Immature natural killer cell (primary cell): ENCODE measurements at regions not wholly inside any gene's neighbourhood (a gene's known extent, or its start where the extent isn't known, plus 50 kb on each side); places are given as distances from the start of the nearest gene placed in this dataset.

Experiments
- DNase-seq, 3 donors: peaks; one replicate each; pipeline ENCODE4 v3.0.0; 2022; ENCODE audit warnings: mixed read lengths in 1 of 3
- H3K27ac Mint-ChIP-seq, 6 donors: one replicate each; pipeline ENCODE4 v1.8.0; 2020; ENCODE audit warnings: mixed read lengths in 6 of 6, mild to moderate bottlenecking in 5 of 6, inconsistent platforms in 4 of 6, moderate library complexity in 3 of 6
- H3K27me3 Mint-ChIP-seq, 3 donors: one replicate each; pipeline ENCODE4 v1.8.0; 2020 to 2021; ENCODE audit warnings: low read depth in 3 of 3, mild to moderate bottlenecking in 3 of 3, mixed read lengths in 3 of 3, moderate library complexity in 3 of 3, inconsistent platforms in 1 of 3
- H3K36me3 Mint-ChIP-seq, 3 donors: one replicate each; pipeline ENCODE4 v1.8.0; 2020; ENCODE audit warnings: mixed read lengths in 3 of 3, inconsistent platforms in 2 of 3, mild to moderate bottlenecking in 2 of 3
- H3K4me1 Mint-ChIP-seq, 2 donors: one replicate each; pipeline ENCODE4 v1.8.0; 2020; ENCODE audit warnings: inconsistent platforms in 2 of 2, mild to moderate bottlenecking in 2 of 2, mixed read lengths in 2 of 2, moderate library complexity in 1 of 2
- H3K4me3 Mint-ChIP-seq, 5 donors: one replicate each; pipeline ENCODE4 v1.8.0; 2020; ENCODE audit warnings: mild to moderate bottlenecking in 5 of 5, mixed read lengths in 5 of 5, inconsistent platforms in 3 of 5, moderate library complexity in 3 of 5
- H3K9me3 Mint-ChIP-seq, 6 donors: one replicate each; pipeline ENCODE4 v1.8.0; 2020; ENCODE audit warnings: mild to moderate bottlenecking in 6 of 6, mixed read lengths in 6 of 6, inconsistent platforms in 4 of 6, moderate library complexity in 3 of 6

- H3K4me3 Mint-ChIP-seq, result no peak overlapping the region
- H3K27me3 Mint-ChIP-seq, result peaks cover 0 to 6% (median 0%) of the 10 kb centered on the region in 3 donors
- DNase-seq, result no peak
- H3K9me3 Mint-ChIP-seq, result no peaks in the 10 kb centered on the region
- H3K27ac Mint-ChIP-seq, result no peak overlapping the region
- H3K4me1 Mint-ChIP-seq, result no peaks in the 10 kb centered on the region
- no peaks in the 10 kb centered on the region for H3K36me3 Mint-ChIP-seq
These were observed 88.5 kb upstream of the DAB2 start for GRCh38 chr5:39513236-39513635.

- Mint-ChIP-seq H3K4me1 (no peaks in the 10 kb centered on the region), H3K27me3 (peaks cover 2 to 7% (median 3%) of the 10 kb centered on the region in 3 donors), H3K36me3 (no peaks in the 10 kb centered on the region), H3K27ac (no peak overlapping the region), H3K9me3 (no peaks in the 10 kb centered on the region), H3K4me3 (no peak overlapping the region)
- DNase-seq, result no peak
These were observed 81.4 kb upstream of the DAB2 start for GRCh38 chr5:39506211-39506610.

GRCh38 chr5:39505791-39506190 is 81.0 kb upstream of the DAB2 start:
- Mint-ChIP-seq H3K27ac (no peak overlapping the region), H3K9me3 (no peaks in the 10 kb centered on the region), H3K36me3 (no peaks in the 10 kb centered on the region), H3K4me3 (no peak overlapping the region), H3K4me1 (no peaks in the 10 kb centered on the region), H3K27me3 (peaks cover 2 to 7% (median 3%) of the 10 kb centered on the region in 3 donors)
- no peak for DNase-seq

- Mint-ChIP-seq H3K27ac (peak overlapping the region in 1 of 6 donors; percentile 59), H3K4me1 (no peaks in the 10 kb centered on the region), H3K4me3 (no peak overlapping the region), H3K9me3 (no peaks in the 10 kb centered on the region), H3K36me3 (no peaks in the 10 kb centered on the region), H3K27me3 (peaks cover 2 to 4% (median 3%) of the 10 kb centered on the region in 3 donors)
- no peak for DNase-seq
These were observed 80.6 kb upstream of the DAB2 start for GRCh38 chr5:39505363-39505762.

GRCh38 chr5:39503155-39503554 is 78.4 kb upstream of the DAB2 start:
- H3K9me3 Mint-ChIP-seq, result no peaks in the 10 kb centered on the region
- H3K4me1 Mint-ChIP-seq, result no peaks in the 10 kb centered on the region
- H3K27ac Mint-ChIP-seq, result no peak overlapping the region
- H3K36me3 Mint-ChIP-seq, result no peaks in the 10 kb centered on the region
- no peak overlapping the region for H3K4me3 Mint-ChIP-seq
- H3K27me3 Mint-ChIP-seq, result peaks cover 1 to 5% (median 2%) of the 10 kb centered on the region in 3 donors
- no peak for DNase-seq

- no peak overlapping the region for H3K27ac Mint-ChIP-seq
- H3K9me3 Mint-ChIP-seq, result no peaks in the 10 kb centered on the region
- H3K4me3 Mint-ChIP-seq, result no peak overlapping the region
- no peaks in the 10 kb centered on the region for H3K36me3 Mint-ChIP-seq
- no peak for DNase-seq
- H3K27me3 Mint-ChIP-seq, result peaks cover 1 to 5% (median 2%) of the 10 kb centered on the region in 3 donors
- H3K4me1 Mint-ChIP-seq, result no peaks in the 10 kb centered on the region
These were observed 77.9 kb upstream of the DAB2 start for GRCh38 chr5:39502704-39503103.

DNA sequence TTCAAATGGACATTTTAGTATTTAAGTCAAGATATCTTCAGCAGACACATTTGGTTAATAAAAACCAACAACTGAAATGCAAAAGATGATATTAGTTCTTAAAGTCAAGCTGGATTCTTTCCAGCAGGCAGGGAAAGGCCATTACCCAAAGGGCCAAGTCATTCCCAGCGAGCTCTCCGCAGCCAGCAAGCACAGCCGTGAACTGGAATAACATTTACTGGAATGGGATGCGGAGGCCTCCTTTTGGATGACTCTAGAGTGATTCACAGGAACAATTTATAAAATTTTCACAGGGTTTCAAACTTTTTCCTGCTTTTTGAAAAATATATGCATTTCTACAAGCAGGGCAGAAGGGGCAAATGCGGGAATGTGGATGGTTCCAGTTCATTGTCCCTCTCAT is 76.6 kb upstream of the DAB2 start:
- Mint-ChIP-seq H3K9me3 (no peaks in the 10 kb centered on the region), H3K27me3 (peaks cover 0 to 5% (median 2%) of the 10 kb centered on the region in 3 donors), H3K4me1 (no peaks in the 10 kb centered on the region), H3K27ac (no peak overlapping the region), H3K4me3 (no peak overlapping the region), H3K36me3 (no peaks in the 10 kb centered on the region)
- no peak for DNase-seq

GRCh38 chr5:39500551-39501175 is 75.9 kb upstream of the DAB2 start:
- Mint-ChIP-seq H3K27me3 (peaks cover 0 to 5% (median 2%) of the 10 kb centered on the region in 3 donors), H3K4me3 (no peak overlapping the region), H3K9me3 (no peaks in the 10 kb centered on the region), H3K4me1 (no peaks in the 10 kb centered on the region), H3K27ac (no peak overlapping the region), H3K36me3 (no peaks in the 10 kb centered on the region)
- DNase-seq, result no peak

DNA sequence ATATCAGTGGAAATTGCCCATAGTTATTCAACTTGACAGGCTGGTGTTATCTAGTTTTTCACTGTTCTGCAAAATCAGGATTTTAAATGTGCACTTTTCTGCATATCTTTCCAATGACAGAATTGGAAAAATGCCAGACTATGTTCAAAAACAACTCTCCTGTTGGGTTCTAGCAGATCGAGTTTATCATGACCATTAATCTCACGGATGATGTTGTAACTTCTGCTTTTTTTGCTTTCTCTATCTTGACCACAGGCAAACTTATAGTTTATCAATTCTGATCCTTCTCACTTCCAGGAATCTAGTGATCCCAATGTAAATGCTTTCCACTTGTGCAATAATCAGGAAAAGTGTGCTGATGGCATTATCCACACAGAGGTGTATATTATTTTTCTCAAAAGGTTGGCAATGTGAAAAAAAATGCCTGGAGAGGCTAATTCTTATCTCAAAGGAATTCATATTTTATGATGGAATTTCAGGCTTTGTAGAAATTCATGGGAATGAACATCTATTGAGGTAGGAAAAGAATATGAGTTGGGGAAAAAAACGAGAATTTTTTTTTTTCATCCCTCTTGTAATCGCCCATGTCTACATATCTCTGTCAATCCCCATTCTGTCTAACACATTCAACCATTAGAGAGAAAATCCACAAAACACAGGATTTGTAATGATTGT is 73.6 kb upstream of the DAB2 start:
- no peak overlapping the region for H3K27ac Mint-ChIP-seq
- H3K27me3 Mint-ChIP-seq, result peaks cover 0 to 2% (median 2%) of the 10 kb centered on the region in 3 donors

GRCh38 chr5:39497322-39497721 is 72.5 kb upstream of the DAB2 start:
- Mint-ChIP-seq H3K27me3 (peaks cover 0 to 2% (median 0%) of the 10 kb centered on the region in 3 donors), H3K4me3 (no peak overlapping the region), H3K4me1 (no peaks in the 10 kb centered on the region), H3K27ac (no peak overlapping the region), H3K36me3 (no peaks in the 10 kb centered on the region), H3K9me3 (peaks cover 0 to 2% (median 0%) of the 10 kb centered on the region in 6 donors)
- DNase-seq, result no peak

More for the DNA sequence above, 73.6 kb upstream of the DAB2 start:
- H3K36me3 Mint-ChIP-seq, result no peaks in the 10 kb centered on the region
- no peak for DNase-seq
- H3K4me3 Mint-ChIP-seq, result no peak overlapping the region
- H3K9me3 Mint-ChIP-seq, result peaks cover 0 to 2% (median 0%) of the 10 kb centered on the region in 6 donors
- H3K4me1 Mint-ChIP-seq, result no peaks in the 10 kb centered on the region

- H3K27me3 Mint-ChIP-seq, result peaks cover 0 to 2% (median 0%) of the 10 kb centered on the region in 3 donors
- peaks cover 2 to 13% (median 6%) of the 10 kb centered on the region in 3 donors for H3K36me3 Mint-ChIP-seq
- DNase-seq, result no peak
- no peaks in the 10 kb centered on the region for H3K4me1 Mint-ChIP-seq
- no peak overlapping the region for H3K4me3 Mint-ChIP-seq
- H3K27ac Mint-ChIP-seq, result no peak overlapping the region
- H3K9me3 Mint-ChIP-seq, result peaks cover 4 to 17% (median 13%) of the 10 kb centered on the region in 6 donors
These were observed 70.4 kb upstream of the DAB2 start for GRCh38 chr5:39495227-39495626.

- H3K27me3 Mint-ChIP-seq, result peaks cover 0 to 4% (median 0%) of the 10 kb centered on the region in 3 donors
- no peaks in the 10 kb centered on the region for H3K4me1 Mint-ChIP-seq
- no peak overlapping the region for H3K27ac Mint-ChIP-seq
- peaks cover 2 to 13% (median 9%) of the 10 kb centered on the region in 3 donors for H3K36me3 Mint-ChIP-seq
- peaks cover 7 to 24% (median 14%) of the 10 kb centered on the region in 6 donors for H3K9me3 Mint-ChIP-seq
- no peak overlapping the region for H3K4me3 Mint-ChIP-seq
- no peak for DNase-seq
These were observed 69.8 kb upstream of the DAB2 start for GRCh38 chr5:39494534-39494933.

- Mint-ChIP-seq H3K9me3 (peaks cover 7 to 24% (median 14%) of the 10 kb centered on the region in 6 donors), H3K27me3 (peaks cover 0 to 5% (median 0%) of the 10 kb centered on the region in 3 donors), H3K27ac (no peak overlapping the region), H3K4me1 (no peaks in the 10 kb centered on the region), H3K4me3 (no peak overlapping the region), H3K36me3 (peaks cover 2 to 13% (median 9%) of the 10 kb centered on the region in 3 donors)
- no peak for DNase-seq
These were observed 69.3 kb upstream of the DAB2 start for GRCh38 chr5:39494107-39494510.

DNA sequence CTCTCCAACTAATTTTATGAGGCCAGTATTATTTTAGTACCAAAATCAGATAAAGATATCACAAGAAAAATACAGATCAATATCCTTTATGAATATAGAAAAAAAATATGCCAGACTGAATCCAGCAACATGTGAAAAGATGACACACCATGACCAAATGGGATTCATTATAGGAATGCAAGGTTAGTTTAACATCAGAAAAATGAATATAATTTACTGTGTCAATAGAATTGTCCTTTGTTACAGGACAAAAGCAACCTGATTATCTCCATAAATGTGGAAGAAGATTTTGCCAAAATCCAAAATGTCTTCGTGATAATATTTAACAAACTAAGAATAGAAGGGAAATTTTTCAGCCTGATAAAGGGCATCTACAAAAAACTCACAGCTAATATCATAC is 66.4 kb upstream of the DAB2 start:
- peaks cover 2 to 13% (median 9%) of the 10 kb centered on the region in 3 donors for H3K36me3 Mint-ChIP-seq
- H3K27me3 Mint-ChIP-seq, result peaks cover 0 to 5% (median 0%) of the 10 kb centered on the region in 3 donors
- H3K27ac Mint-ChIP-seq, result no peak overlapping the region
- no peak for DNase-seq
- H3K9me3 Mint-ChIP-seq, result peaks cover 7 to 24% (median 14%) of the 10 kb centered on the region in 6 donors
- H3K4me1 Mint-ChIP-seq, result no peaks in the 10 kb centered on the region
- no peak overlapping the region for H3K4me3 Mint-ChIP-seq
